HCT116 (cell line): ENCODE measurements at regions not wholly inside any gene's neighbourhood (a gene's known extent, or its start where the extent isn't known, plus 50 kb on each side); places are given as distances from the start of the nearest gene placed in this dataset.

ENCODE experiments used
- ATAC-seq: fragments of 200-7000 bp; cut with Tn5 transposase; 2 replicates; pipeline ENCODE4 v1.9.1; 2020; ENCODE audit warnings: mild to moderate bottlenecking, moderate library complexity
- BruUV-seq: library from RNA; stranded (reverse); fragments of 400-500 nt; replicated peaks from 2 replicates; lab custom pipeline; 2021; lab: Mats Ljungman, UMichigan
- CTCF ChIA-PET: fragments of 300-600 bp; sonication (Branson Sonifier 250); formaldehyde crosslinking; loops from one replicate; lab custom pipeline; 2021; ENCODE audit warnings: antibody characterized with exemption; lab: Charles Lee
- POLR2A ChIA-PET: fragments of 300-600, 350-600 bp; sonication (Branson Sonifier 250); formaldehyde crosslinking; loops from one replicate; lab custom pipeline; 2021; ENCODE audit warnings: antibody characterized with exemption; lab: Charles Lee
- RAD21 ChIA-PET, 2 experiments: fragments of 300-600 bp; sonication (Branson Sonifier 250); formaldehyde crosslinking; loops; one replicate each; lab custom pipeline; 2023; ENCODE audit warnings: low total read pairs in 2 of 2; ENCODE audit not compliant: uncharacterized antibody in 2 of 2, unreplicated experiment in 2 of 2, low non-redundant PET in 1 of 2; lab: Charles Lee
- DNase-seq: peaks from one replicate; pipeline ENCODE4 v3.0.0-alpha.2; 2010; ENCODE audit warnings: low read depth, low spot score
- H2AFZ ChIP-seq: fragments of 200-600 bp; shearing (Covaris generic), sonication (generic); 2 replicates; pipeline ENCODE4 v1.6.1; 2017; ENCODE audit warnings: low read depth, mixed run types, mixed read lengths, antibody characterized with exemption, low read length; ENCODE audit not compliant: poor library complexity, severe bottlenecking
- H3K27ac ChIP-seq: 2 replicates; pipeline ENCODE4 v1.5.1; 2012; ENCODE audit warnings: low read depth, low read length
- H3K27me3 ChIP-seq: fragments of 200-600 bp; sonication (generic); 2 replicates; pipeline ENCODE4 v1.6.1; 2016; ENCODE audit warnings: mixed run types, low read length, mixed read lengths; ENCODE audit not compliant: insufficient read depth
- H3K36me3 ChIP-seq, 2 experiments: fragments of 200-500 bp in 1 of 2; fragments of 200-600 bp in 1 of 2; sonication (Bioruptor generic) in 1 of 2; sonication (generic) in 1 of 2; 2 replicates each; pipeline versions ENCODE4 v1.5.1 to v1.6.1; 2014 to 2016; ENCODE audit warnings: low read length in 2 of 2, inconsistent platforms in 1 of 2, mixed read lengths in 1 of 2, mixed run types in 1 of 2; ENCODE audit not compliant: insufficient read depth in 2 of 2, control insufficient read depth in 1 of 2
- H3K4me1 ChIP-seq, 2 experiments: fragments of 200-600 bp in 1 of 2; sonication (generic) in 1 of 2; 2 replicates each; pipeline versions ENCODE4 v1.5.1 to v1.6.1; 2012 to 2017; ENCODE audit warnings: low read length in 2 of 2, inconsistent platforms in 1 of 2, mild to moderate bottlenecking in 1 of 2, mixed read lengths in 1 of 2, mixed run types in 1 of 2, moderate library complexity in 1 of 2; ENCODE audit not compliant: insufficient read depth in 2 of 2, control insufficient read depth in 1 of 2
- H3K4me2 ChIP-seq: fragments of 200-600 bp; sonication (generic); 2 replicates; pipeline ENCODE4 v1.6.1; 2017; ENCODE audit warnings: mixed run types, low read length, mixed read lengths
- H3K4me3 ChIP-seq, 2 experiments: fragments of 200-600 bp in 1 of 2; sonication (generic) in 1 of 2; replicated peaks in 1 of 2; 2 replicates each; pipeline ENCODE4 v1.5.1; 2011 to 2016; ENCODE audit warnings: low read length in 2 of 2, control low read depth in 1 of 2, low read depth in 1 of 2, mild to moderate bottlenecking in 1 of 2, mixed read lengths in 1 of 2, mixed run types in 1 of 2
- H3K79me2 ChIP-seq: fragments of 200-600 bp; sonication (generic); 2 replicates; pipeline ENCODE4 v1.6.1; 2017; ENCODE audit warnings: mild to moderate bottlenecking, mixed run types, low read length, moderate library complexity, mixed read lengths; ENCODE audit not compliant: insufficient read depth
- H3K9ac ChIP-seq: fragments of 200-600 bp; sonication (generic); 2 replicates; pipeline ENCODE4 v1.6.1; 2016; ENCODE audit warnings: low read length, mixed read lengths
- H3K9me2 ChIP-seq: fragments of 200-600 bp; sonication (generic), shearing (Covaris generic); 2 replicates; pipeline ENCODE4 v1.6.1; 2017; ENCODE audit warnings: mixed run types, mild to moderate bottlenecking, moderate library complexity; ENCODE audit not compliant: insufficient read depth
- H3K9me3 ChIP-seq, 2 experiments: fragments of 200-500 bp in 1 of 2; fragments of 200-600 bp in 1 of 2; sonication (Bioruptor generic) in 1 of 2; sonication (generic) in 1 of 2; 2 replicates each; pipeline ENCODE4 v1.6.1; 2014 to 2017; ENCODE audit warnings: low read length in 2 of 2, mixed read lengths in 2 of 2, inconsistent platforms in 1 of 2, low read depth in 1 of 2, mild to moderate bottlenecking in 1 of 2, mixed run types in 1 of 2, moderate library complexity in 1 of 2; ENCODE audit not compliant: control insufficient read depth in 1 of 2, insufficient read depth in 1 of 2
- H4K20me1 ChIP-seq: fragments of 200-600 bp; sonication (generic), shearing (Covaris generic); 2 replicates; pipeline ENCODE4 v1.6.1; 2017; ENCODE audit warnings: mixed run types, mild to moderate bottlenecking, moderate library complexity; ENCODE audit not compliant: insufficient read depth
- CBX3 ChIP-seq: IDR thresholded peaks from 2 replicates; pipeline ENCODE4 v1.6.1; 2012; ENCODE audit warnings: low read depth
- CEBPB ChIP-seq: IDR thresholded peaks from 2 replicates; pipeline ENCODE4 v1.6.1; 2012; ENCODE audit warnings: low read depth
- EGR1 ChIP-seq: IDR thresholded peaks from 2 replicates; pipeline ENCODE4 v1.6.1; 2012; ENCODE audit warnings: low read depth
- ELF1 ChIP-seq: IDR thresholded peaks from 2 replicates; pipeline ENCODE4 v1.6.1; 2012; ENCODE audit warnings: low read depth, borderline replicate concordance
- EZH2 ChIP-seq: fragments of 200-600 bp; sonication (generic); IDR thresholded peaks from 2 replicates; pipeline ENCODE4 v1.6.1; 2017; ENCODE audit warnings: antibody characterized with exemption, mixed run types
- EZH2phosphoT487 ChIP-seq: fragments of 200-600 bp; IDR thresholded peaks from 2 replicates; pipeline ENCODE4 v1.6.1; 2018; ENCODE audit warnings: antibody characterized with exemption, borderline replicate concordance
- FOSL1 ChIP-seq: IDR thresholded peaks from 2 replicates; pipeline ENCODE4 v1.6.1; 2012; ENCODE audit warnings: low read depth
- JUND ChIP-seq: IDR thresholded peaks from 2 replicates; pipeline ENCODE4 v1.6.1; 2012
- RAD21 ChIP-seq: IDR thresholded peaks from 2 replicates; pipeline ENCODE4 v1.6.1; 2012; ENCODE audit warnings: low read depth, mild to moderate bottlenecking
- TCF7L2 ChIP-seq: IDR thresholded peaks from 2 replicates; pipeline ENCODE4 v1.7.0; 2011; ENCODE audit warnings: borderline replicate concordance, inconsistent platforms; ENCODE audit not compliant: insufficient read depth, insufficient read length; ENCODE audit errors: extremely low read depth
- ZBTB33 ChIP-seq: IDR thresholded peaks from 2 replicates; pipeline ENCODE4 v1.6.1; 2011; ENCODE audit warnings: mild to moderate bottlenecking, low read length, moderate library complexity; ENCODE audit not compliant: insufficient replicate concordance; ENCODE audit errors: extremely low read depth
- ZNF274 ChIP-seq: fragments of 200-500 bp; sonication (Bioruptor generic); IDR thresholded peaks from 2 replicates; pipeline ENCODE4 v1.6.1; 2014; ENCODE audit warnings: mild to moderate bottlenecking, low read depth, low read length, inconsistent platforms
- intact Hi-C: fragments of 100-400 bp; cut with micrococcal nuclease; formaldehyde crosslinking; loops from 2 replicates; pipeline ENCODE4 v1.10.0; 2022

DNA sequence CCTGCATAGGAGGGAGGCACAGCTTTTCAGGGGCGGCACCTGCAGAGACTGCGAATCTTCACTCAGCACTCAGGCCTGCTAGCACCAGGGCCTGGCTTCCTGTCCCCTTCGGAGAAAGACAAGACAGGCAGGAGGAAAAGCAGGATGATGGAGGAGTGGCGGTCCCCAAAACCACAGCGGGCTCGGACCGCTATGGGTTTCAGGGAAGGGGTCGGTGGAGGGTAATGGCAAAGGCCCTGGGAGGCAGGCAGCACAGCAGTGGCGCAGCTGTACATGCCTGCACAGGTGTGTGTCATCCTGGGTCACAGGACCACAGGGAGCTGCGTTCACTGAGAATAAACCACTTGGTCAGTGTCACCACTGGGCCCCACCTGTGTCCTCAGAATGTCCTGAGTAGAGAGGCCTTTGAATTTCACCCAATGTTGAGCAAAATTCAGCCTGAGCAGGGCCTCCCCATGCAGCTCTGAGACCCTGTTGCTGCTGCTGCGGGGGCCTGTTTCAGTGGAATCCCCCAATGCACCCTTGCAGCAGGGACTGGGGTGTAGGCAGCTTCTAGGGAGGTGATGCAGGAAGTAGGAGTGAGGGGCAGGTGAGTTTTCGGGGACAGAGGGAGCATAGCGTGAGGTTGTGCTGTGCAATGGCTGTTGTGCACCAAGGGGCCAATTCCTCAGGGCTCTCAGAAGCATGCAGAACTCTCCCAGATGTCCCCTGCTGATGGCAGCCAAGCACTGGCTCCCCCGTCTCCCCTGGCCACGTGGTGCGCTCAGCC is 90.6 kb upstream of the PPP2R2D start:
- Histone ChIP-seq H3K9me3 (no peaks in the 10 kb centered on the region), H3K4me3 (no peak overlapping the region), H3K27ac (no peak overlapping the region), H3K36me3 (no peaks in the 10 kb centered on the region), H3K79me2 (no peaks in the 10 kb centered on the region), H3K9me2 (no peaks in the 10 kb centered on the region), H3K27me3 (0 out of 2 replicates have a peak, but pooled peaks cover 6% of the 10 kb centered on the region), H3K4me2 (no peak overlapping the region), H3K9ac (no peak overlapping the region), H4K20me1 (no peaks in the 10 kb centered on the region), H2AFZ (no peak overlapping the region), H3K4me1 (no peaks in the 10 kb centered on the region)
- ChIA-PET RAD21 (no interaction called here), POLR2A (no interaction called here), CTCF (no interaction called here)
- no peak for ATAC-seq
- DNase-seq = no peak
- BruUV-seq = no TSS peak
- intact Hi-C loops = no loop called here
- TF ChIP-seq ELF1 = no peak
- no peak for TF ChIP-seq CBX3
- no peak for TF ChIP-seq JUND
- TF ChIP-seq ZNF274 = no peak
- TF ChIP-seq RAD21 = no peak
- TF ChIP-seq EGR1 = no peak
- no peak for TF ChIP-seq FOSL1
- no peak for TF ChIP-seq EZH2
- TF ChIP-seq TCF7L2 = no peak
- TF ChIP-seq CEBPB = no peak
- no peak for TF ChIP-seq EZH2phosphoT487
- TF ChIP-seq ZBTB33 = no peak
